ENCODE measurements at regions not wholly inside any gene's neighbourhood (a gene's known extent, or its start where the extent isn't known, plus 50 kb on each side); places are given as distances from the start of the nearest gene placed in this dataset.

GRCh38 chr2:182630207-182630606 is 85.8 kb upstream of the DNAJC10 start:
- TF ChIP-seq GATA2 (IDR thresholded peaks at IDR 0.05; ENCODE audit: low read depth, low read length) (no peak), GATA3 (IDR thresholded peaks at IDR 0.05; ENCODE audit: low read depth, low read length) (no peak)
